Retina (tissue), 1 donor: ENCODE measurements at regions not wholly inside any gene's neighbourhood (a gene's known extent, or its start where the extent isn't known, plus 50 kb on each side); places are given as distances from the start of the nearest gene placed in this dataset.

Experiments used
- DNase-seq: peaks from one replicate; pipeline ENCODE4 v3.0.0-alpha.2; 2016

DNA sequence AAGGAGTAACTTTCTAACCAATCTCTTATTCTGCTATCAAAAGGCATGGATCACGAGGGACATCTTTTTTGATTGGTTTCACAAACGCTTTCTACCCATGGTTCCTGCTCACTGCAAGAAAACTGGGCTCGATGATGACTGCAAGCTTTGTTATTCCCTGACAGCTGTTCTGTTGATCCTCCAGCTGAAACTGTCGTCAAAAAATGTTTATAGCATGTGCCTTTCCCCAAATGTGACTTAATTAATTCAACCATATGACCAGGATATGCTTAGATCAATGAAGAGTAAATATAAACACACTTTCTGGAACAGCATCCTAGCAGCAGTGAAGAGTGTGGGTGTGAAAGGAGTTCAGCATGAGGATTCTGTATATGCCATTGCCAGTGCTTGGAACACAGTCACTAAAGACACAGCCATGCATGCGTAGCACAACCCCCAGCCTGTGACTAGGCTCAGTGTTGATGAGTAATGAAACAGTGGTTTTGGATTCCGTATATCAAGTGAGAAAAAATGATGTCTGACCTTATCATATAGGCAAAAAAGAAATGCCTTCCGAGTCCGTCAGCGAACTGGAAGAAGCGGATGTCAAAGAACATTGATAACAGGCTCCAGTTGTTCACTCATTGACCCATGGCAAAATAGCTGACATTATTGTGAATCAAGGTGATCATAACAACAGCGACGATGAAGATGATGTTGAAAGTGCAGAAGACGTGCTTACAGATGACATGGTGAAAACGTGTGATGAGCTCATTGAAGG is 347.4 kb downstream of the FGF9 start:
- no peak for DNase-seq

DNA sequence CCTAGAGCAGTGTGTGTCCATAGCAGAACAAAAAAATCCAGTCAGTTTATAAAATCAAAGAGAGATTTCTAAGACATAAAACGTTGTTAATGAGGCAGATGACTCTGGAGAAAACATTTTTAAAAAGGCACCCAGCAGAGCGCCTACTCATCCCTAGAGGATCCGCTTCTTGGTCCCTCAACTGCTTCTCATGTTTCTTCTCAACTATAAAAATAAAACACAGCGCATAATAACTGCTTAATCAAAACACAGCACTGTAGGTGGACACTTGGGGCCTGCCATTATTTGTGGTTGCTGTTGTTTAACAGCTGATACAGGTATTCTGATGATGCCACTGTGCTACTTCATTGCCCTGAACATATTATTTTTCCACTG is 347.9 kb downstream of the FGF9 start:
- peak; percentile 26 for DNase-seq

DNA sequence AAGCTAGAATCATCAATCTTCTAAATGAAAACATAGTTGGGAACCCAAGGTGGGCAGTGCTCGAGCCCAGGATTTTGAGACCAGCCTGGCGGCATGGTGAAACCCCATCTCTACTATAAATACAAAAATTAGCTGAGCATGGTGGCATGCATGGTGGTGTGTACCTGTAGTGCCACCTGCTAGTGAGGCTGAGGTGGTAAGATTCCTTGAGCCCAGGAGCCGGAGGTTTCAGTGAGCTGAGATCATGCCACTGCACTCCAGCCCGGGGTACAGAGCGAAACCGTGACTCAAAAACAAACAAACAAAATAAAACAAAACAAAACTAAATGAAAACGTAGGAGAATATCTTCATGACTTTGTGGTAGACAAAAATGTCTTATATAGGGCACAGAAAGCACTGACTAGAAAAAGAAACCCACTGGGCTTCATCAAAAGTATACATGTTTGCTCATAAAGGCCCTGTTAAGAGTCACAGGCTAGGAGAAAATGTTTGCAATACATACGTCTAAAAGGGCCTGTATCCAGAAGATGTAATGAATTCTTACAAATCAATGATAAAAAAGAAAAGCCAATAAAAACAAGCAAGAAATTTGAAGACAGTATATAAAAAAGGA is 353.6 kb downstream of the FGF9 start:
- no peak for DNase-seq

DNA sequence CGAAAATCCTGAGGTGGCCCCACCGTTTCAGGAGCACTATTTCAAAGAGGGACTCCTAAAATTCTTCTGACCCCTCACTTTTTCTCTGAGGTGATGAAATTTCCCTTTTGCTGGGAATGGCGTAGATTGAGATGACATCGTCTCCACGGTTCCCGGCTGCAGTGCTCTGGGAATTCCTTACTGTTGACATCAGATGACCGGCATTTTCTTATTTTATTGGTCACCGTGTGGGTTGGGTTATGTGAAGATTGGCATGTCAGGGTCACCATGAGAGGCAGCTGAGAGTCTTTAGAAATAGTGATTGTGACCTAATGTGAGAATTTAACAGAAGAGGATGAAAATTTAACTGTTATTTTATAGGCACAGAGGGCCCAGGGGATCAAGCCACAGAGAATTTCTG is 356.7 kb downstream of the FGF9 start:
- no peak for DNase-seq

DNA sequence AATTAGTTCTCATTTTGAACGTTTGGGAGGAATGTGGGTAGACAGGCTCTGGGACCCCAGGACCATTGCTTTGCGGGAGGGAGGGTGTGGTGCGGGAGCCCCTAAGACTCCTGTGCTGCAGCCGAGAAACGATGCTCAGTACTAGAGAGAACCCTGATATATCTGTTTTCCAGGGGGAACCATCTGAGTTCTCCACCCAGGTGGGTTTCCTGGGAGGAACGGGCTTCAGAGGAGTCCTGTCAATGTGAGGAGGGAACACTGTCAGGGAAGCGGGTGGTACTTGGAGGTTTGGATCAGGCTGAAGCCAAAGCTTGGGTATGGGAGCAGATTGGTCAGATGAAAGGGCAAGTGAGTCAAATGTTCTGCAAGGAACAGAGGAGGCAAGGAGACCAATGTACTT is 358.0 kb downstream of the FGF9 start:
- DNase-seq = no peak

DNA sequence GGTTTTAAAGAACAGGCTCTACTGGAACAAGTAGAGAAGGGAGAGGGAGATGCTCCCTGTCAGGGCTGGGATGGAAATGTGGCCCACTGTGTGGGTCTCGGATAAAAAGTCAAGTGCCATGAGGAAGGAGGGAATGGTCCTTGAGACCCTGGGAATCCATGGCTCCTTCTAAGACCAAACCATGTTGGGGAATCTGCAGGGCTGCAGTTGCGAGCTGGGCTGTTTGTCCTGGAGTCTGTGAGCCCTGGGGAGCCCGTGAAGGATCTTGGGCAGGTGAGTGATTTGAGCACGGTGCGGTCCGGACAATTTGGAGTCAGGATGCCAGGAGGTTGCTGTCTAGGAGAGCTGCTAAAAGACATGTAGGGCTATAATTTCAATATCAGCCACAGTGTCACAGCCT is 359.4 kb downstream of the FGF9 start:
- DNase-seq = no peak

DNA sequence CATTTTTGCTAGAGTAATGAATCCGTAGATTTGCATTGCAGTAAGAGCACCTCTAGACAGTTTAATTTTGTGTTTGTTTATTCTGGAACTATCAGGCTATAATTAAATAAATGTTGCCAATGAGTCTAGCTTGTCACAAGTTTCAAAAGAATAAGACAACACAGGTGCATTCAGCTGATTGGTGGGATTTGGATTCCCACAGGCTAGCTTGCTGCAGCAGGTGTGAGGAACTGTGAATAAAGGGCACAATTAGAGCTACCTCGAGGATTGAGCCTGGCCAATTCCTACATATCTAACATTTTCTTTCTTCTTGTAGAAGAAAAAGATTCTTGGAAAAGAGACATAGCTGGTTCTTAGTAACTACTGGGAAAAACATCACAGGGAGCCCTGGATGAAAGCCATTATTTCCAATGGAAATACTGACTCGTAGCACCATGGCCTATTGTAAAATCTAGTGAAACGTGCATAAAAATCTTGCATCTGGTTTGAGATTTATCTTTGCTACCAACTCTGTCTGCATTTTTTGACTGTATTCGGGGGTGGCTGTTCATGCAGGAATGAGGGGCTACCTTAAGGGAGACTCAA is 360.9 kb downstream of the FGF9 start:
- DNase-seq = no peak

DNA sequence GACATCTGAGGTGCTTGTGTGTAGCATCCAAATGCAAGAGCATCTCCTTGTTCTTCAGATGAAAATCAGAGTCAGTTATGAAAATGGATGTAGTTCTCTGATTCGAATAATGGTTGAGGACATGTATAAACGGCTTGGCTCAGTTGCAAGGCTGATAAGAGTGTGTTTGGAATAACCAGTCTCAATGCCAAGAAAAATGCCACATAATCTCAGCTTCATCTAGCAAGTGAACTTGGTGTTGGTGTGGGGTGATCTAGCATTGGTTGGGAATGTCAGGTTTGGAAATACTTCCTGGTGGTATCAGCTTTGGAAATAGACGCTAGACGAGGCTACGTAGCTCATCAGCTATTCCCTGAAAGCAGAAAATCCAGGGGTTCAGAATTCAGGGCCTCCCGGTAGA is 362.0 kb downstream of the FGF9 start:
- no peak for DNase-seq

DNA sequence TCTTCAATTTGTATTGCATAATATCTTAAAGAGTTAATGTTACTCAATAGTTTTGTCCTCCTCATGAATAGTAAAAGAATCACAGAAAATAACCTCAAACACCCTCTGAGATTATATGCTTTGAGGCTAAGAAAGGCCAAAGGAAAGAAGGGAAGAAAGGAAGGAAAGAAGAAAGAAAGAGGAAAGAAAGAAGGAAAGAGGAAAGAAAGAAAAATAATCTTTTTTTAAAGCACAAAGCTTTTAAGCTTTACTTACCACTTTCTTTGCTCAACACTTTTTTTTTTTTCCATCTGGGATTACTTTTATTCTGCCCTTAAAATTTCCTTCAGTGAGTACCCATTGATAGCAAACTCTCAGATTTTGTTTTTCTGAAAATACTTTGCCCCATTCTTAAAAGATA is 369.1 kb downstream of the FGF9 start:
- no peak for DNase-seq

DNA sequence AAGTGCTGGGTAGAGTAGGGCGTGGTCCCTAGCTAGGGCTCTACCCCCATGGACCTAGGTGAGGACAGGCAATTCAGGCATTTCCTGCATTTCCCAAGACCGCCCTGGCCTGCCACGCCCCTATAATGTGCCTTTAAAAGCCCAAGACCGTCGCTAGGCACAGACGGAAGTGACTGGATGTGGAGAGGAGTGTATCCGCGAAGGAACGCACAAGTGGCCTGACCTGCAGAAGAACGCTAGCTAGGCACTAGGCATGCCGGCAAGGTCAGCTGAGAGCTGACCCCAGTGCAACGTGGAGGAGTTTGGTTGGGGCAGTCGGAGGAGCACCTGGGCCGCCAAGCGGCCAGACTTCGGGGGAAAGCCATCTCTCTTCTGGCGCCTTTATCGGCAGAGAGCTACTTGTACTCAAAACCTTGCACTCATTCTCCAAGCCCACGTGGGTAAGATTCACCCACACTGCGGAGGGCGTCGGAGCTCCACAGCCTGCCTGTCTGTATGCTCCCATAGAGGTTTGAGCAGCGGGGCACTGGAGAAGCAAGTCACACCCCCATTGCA is 370.0 kb downstream of the FGF9 start:
- no peak for DNase-seq

DNA sequence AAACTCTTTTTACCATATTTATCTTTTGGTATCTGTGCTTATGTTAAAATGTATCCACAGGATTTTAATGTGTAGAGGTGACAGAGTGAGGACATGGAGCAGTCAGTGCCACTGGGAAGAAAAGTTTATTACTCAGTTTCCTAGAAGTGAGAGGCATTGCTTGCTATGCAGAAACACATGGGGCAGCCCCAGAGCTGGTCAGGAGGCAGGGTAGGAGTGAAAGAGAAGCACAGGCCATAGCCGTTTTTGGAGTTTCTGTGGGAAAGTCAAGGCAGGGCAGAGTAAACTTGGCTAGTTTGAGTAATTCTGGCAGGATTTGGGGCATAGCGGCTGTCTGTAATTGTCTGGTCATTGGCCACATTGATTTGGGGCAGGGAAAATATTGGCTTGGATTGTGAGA is 370.9 kb downstream of the FGF9 start:
- no peak for DNase-seq

DNA sequence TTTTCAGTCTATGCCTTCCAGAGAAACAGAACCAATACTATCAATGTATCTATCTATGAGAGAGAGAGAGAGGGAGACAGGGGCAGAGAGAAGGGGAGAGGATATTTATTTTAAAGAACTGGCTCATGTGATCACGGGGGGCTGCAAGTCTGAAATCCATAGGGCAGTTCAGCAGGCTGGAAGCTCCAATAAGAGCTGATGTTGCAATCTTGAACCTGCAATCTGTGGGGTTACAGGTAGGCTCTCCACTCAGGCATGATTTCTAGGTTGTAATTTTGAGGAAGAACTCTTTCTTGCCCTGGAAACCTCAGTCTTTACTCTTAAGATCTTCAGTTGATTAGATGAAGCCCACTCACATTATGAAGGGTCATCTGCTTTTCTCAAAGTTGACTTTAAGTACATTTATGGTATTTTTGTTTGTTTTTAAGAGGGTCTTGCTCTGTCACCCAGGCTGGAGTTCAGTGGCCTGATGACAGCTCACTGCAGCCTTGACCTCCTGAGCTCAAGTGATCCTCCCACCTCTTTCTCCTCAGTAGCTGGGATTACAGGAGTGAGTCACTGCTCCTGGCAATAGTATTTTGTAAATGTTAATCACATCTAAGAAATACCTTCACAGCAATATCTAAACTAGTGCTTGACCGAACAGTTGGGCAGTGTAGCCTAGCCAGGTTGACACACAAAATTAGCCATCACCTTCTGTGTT is 376.4 kb downstream of the FGF9 start:
- DNase-seq = no peak

DNA sequence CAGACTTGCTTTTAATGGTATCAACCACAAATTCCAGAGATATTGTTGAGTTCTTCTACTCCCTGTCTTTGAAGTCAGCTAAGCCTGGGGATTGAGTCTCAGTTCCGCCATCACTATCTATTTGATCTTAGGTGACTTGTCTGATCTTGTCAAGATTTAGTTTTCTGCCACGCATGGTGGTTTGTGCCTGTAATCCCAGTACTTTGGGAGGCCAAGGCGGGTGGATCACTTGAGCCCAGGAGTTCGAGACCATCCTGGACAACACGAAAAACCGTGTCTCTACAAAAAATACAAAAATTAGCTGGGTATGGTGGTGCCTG is 376.9 kb downstream of the FGF9 start:
- no peak for DNase-seq

DNA sequence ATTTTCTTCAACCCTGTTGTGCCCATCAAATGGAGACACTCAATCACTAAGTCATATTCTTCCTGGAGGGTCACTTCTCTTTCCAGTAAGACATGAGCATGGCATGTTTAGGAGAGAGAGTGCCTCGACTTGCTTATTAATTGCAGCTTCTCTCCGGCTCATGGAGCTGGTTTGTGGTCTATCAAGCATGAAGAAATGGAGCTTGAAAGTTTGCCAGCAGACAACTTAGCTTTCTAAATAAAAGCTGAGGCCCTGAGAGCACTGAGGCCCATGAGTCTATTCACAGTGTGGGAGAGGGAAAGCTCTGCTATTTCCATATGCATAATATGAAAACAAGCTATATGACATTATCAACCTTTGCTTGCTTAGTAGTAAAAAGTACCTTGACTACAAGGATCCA is 378.5 kb downstream of the FGF9 start:
- DNase-seq = no peak

DNA sequence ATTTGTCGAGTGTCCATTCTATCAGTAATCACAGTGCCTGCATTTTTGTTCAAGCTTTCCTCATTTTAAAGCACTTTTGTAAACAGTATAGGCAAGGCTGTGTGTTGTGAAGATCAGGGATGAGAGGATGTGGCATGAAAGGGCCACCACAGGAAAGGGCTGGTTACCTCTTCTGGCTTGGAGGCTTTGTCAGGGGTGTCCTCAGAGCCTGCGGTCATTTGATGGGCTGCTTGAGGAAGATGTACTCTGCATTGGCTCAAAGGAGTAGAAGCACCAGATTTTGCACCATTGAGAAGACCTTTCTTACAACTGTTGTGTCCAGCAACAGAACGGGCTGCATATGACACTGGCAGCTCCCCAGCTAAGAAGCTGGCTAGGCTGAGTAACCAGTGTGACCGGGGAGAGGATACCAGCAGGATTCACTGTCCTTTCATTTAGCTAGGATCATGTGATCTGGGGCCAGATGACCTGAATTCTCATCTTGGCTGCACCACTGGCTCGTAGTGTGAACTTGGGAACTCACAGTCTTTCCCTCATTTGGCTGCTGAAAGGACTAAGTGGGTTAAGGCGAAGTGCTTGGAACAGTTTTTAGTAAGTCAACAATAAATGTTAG is 380.2 kb downstream of the FGF9 start:
- no peak for DNase-seq

DNA sequence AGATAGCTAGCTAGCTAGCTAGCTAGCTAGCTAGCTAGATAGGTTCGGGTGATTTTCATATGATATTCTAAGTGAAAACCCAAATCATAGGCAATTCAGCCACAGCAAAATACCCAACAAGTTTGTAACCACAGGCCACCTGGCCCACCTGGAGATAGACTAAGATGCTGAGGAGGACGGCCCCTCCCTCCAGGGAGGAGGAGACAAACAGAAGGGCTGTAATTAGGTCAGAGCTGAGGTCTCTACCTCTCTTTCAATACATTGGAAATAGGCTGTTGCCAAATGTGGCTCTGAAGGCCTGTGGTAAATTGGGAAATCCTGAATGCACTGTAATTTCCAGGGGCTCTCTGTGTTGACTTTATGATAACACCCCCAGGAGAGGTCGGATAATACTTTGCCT is 382.2 kb downstream of the FGF9 start:
- no peak for DNase-seq

DNA sequence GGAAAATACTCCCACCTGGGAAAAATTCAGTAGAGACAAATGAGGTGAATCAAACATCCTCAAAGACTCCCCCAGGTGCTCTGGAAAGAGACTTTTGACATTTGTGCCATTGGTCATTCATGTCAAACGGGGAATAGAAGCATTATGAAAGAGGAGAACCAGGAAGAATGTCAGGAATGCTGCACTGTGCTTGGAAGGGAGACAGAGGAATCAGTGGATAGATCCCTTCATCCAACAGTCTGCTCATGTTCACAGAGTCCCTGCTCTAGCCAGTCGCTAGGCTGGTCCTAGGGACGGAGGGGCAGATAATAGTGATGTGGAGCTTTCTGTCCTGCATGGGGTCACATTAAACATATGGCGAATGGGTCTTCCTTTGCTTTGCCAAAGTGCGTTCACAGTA is 384.4 kb downstream of the FGF9 start:
- no peak for DNase-seq

DNA sequence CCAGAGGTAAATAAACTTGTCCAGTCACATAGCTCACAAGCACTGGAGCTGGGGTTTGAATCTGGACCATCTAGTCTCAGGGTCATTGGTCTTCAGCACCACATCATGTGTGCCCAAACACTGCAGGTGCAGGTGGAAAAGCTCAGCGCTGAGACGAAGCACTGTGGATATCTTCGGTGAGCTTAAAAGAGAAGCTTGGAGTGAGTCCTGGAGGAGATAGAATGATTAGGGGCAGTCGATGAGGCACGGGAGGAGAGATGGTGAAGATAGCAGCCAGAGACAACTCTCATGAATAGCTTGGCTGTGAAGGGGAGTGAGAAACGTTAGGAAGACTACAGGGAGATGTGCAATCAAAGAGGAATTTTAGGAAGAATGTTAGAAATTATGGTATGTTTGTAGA is 389.3 kb downstream of the FGF9 start:
- DNase-seq = no peak

DNA sequence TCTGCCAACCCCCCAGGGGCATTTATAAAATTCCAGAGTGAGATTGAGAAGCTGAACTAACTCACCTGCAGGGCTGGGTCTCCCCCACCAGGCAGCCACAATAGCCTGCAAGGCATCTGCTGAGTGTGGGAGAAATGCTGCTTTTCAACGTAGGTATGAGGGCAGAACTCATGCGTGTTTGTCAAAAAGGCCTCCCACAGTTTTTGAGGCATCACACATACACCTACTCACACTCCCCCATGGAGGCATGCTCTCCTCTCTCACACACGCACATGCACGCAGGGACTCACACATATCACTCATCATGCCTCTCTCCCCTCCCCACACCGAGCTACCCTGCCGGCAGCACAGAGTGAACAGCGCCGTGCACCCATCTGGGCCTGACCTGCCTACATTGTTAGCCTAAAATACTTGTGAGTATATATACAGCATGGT is 390.5 kb downstream of the FGF9 start:
- DNase-seq = no peak

DNA sequence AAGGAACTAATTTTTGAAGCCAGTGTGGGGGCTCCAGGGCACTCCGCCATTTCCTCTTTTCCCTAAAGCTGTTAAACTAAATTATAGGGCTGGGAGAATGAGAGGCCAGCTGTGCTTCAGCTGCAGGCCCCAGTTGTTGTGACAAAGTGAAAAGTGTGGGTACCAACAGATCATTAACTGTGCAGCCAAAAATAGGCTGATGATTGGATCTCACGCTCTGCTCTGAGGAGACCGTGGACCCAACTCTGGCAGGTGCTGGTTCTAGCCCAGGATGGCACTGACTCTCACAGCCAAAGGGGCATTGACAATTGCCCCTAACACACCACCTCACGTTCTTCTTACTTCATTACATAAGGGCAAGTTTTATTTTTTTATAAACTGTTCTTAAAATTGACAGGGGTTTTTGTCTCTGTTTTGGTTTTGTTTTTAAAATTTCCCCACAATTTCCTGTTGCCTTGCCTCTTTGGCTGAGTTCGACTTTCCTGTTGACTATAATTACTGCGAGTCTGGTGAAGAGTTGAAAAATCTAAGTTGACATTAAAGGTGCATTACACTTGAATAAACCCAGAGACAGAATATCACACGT is 391.0 kb downstream of the FGF9 start:
- DNase-seq = no peak

DNA sequence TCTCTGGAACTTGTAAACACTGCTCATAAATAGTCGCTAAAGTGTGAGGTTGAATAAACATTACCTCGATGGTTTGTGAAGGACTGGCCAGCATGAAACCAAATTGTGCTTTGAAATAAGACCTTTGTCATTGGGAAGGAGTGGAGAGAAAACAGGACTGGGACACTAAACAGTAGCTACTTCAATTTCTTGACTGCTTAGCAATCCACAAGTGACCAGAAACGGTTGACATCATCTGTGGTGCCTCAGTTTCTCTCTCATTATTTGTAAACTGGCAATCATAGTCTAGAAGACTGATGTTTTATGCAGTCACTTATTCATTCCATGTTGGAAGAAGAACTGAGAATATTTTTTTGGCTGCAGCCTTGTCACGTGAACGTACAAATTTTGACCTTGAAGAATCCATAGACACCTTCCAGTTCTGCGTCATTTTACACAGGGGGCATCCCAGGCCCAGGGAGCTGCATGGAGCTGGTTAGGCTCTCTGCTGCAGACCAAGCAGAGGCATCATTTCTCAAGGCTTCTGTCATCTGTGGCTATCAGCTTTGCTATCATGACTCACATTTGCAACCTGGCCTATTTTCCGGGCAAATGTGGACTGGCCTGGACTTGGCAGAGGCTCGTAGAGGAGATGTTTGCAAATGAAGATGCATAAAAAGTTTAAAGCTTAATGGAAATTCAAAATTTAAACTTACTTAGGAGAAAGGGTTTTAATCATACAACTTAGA is 391.8 kb downstream of the FGF9 start:
- DNase-seq = no peak

DNA sequence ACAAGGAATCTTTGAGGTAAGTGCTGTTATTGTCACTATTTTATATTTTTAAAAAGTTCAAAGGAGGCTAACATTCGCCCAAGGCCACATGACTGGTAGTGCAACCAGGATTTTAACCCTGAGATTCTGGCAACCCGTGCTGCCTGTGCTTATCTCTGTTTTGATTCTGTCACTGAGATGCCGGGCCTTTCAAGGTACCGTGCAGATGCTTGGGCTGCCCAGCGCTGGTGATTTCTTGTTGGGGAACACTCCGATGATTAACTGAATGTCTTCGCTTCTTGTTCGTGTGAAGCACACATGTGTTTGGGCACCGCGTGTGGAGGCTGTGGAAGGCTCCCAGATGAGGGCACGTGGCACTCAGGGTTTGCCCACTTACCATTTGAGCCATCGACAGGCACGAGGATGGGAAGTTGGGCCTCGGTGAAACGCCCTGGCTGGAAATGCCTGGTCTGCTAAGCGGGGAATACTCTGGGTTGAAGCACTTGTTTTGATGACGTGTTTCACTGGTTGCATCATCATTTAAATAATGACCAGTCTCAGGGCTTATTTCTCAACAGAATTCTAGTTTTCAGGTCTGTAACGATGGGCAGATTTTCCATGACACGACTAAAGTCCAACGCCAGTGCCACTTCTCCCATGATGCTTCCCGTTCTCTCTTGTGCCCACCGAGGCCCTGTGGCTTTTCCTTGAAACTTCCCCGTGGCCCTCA is 392.7 kb downstream of the FGF9 start:
- no peak for DNase-seq
